ENCODE measurements at regions not wholly inside any gene's neighbourhood (a gene's known extent, or its start where the extent isn't known, plus 50 kb on each side); places are given as distances from the start of the nearest gene placed in this dataset.

DNA sequence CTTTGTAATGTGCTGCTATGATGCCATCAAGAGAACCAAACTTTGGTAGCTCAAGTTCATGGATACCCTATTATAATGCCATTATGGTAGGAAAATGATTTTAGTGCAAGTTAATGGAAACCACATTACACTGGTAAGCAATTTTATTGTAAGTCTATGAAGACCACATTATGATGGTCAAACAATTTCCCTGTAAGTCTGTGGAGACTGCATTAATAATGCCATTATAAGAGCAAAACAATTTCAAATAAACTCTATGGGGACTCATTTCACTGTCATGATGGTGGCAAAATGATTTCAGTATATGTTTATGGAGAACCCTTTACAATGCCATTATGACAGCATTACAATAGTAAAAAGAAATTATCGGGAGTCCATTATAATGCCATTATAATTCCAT lies 602.0 kb upstream of the MEF2C start:
- TF ChIP-seq RAD21 (IDR thresholded peaks at IDR 0.05 in 1 of 2, conservative IDR thresholded peaks at IDR 0.05 in 1 of 2; ENCODE audit: low read depth in 2 of 2, low read length in 2 of 2) = no peak
- TF ChIP-seq, protein P1, sequence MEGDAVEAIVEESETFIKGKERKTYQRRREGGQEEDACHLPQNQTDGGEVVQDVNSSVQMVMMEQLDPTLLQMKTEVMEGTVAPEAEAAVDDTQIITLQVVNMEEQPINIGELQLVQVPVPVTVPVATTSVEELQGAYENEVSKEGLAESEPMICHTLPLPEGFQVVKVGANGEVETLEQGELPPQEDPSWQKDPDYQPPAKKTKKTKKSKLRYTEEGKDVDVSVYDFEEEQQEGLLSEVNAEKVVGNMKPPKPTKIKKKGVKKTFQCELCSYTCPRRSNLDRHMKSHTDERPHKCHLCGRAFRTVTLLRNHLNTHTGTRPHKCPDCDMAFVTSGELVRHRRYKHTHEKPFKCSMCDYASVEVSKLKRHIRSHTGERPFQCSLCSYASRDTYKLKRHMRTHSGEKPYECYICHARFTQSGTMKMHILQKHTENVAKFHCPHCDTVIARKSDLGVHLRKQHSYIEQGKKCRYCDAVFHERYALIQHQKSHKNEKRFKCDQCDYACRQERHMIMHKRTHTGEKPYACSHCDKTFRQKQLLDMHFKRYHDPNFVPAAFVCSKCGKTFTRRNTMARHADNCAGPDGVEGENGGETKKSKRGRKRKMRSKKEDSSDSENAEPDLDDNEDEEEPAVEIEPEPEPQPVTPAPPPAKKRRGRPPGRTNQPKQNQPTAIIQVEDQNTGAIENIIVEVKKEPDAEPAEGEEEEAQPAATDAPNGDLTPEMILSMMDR (IDR thresholded peaks at IDR 0.05; ENCODE audit: control extremely low read depth in 1 of 3, insufficient read depth in 1 of 3, low read depth in 1 of 3, low read length in 3 of 3) = no peak
- no peak for TF ChIP-seq POLR2AphosphoS5 (IDR thresholded peaks at IDR 0.05; ENCODE audit: low read depth, low read length)
- no peak for TF ChIP-seq BACH1 (IDR thresholded peaks at IDR 0.05; ENCODE audit: low read length)
- TF ChIP-seq TAF1 (IDR thresholded peaks at IDR 0.05; ENCODE audit: low read depth, low read length) = no peak
- TF ChIP-seq EGR1 (IDR thresholded peaks at IDR 0.05; ENCODE audit: borderline replicate concordance, low read depth, low read length) = no peak
- TF ChIP-seq EZH2 (IDR thresholded peaks at IDR 0.05; ENCODE audit: low read depth, low read length, severe bottlenecking) = no peak
- TF ChIP-seq YY1 (IDR thresholded peaks at IDR 0.05; ENCODE audit: low read depth, low read length) = no peak
- TF ChIP-seq KDM5A (IDR thresholded peaks at IDR 0.05; ENCODE audit: low read length) = no peak
